Ovary (tissue), 3 donors: ENCODE measurements at regions not wholly inside any gene's neighbourhood (a gene's known extent, or its start where the extent isn't known, plus 50 kb on each side); places are given as distances from the start of the nearest gene placed in this dataset.

ENCODE experiments used
- POLR2A ChIP-seq: fragments of 450-650 bp; IDR thresholded peaks from one replicate; pipeline ENCODE4 v1.6.1; 2017; ENCODE audit warnings: antibody characterized with exemption, mild to moderate bottlenecking, moderate library complexity
- TF ChIP-seq, protein P1 (sequence below), 3 donors: fragments of 450-650 bp in 2 of 3; fragments of 200-600 bp in 1 of 3; IDR thresholded peaks; one replicate each; pipeline versions ENCODE4 v1.5.1 to v1.8.0; 2016 to 2022; ENCODE audit warnings: antibody characterized with exemption in 3 of 3, mild to moderate bottlenecking in 1 of 3
- donor health status: DM: no; HTN: no; CAD: no.

GRCh38 chr5:155167736-155168135, 154.2 kb downstream of the KIF4B start:
- TF ChIP-seq, protein P1, sequence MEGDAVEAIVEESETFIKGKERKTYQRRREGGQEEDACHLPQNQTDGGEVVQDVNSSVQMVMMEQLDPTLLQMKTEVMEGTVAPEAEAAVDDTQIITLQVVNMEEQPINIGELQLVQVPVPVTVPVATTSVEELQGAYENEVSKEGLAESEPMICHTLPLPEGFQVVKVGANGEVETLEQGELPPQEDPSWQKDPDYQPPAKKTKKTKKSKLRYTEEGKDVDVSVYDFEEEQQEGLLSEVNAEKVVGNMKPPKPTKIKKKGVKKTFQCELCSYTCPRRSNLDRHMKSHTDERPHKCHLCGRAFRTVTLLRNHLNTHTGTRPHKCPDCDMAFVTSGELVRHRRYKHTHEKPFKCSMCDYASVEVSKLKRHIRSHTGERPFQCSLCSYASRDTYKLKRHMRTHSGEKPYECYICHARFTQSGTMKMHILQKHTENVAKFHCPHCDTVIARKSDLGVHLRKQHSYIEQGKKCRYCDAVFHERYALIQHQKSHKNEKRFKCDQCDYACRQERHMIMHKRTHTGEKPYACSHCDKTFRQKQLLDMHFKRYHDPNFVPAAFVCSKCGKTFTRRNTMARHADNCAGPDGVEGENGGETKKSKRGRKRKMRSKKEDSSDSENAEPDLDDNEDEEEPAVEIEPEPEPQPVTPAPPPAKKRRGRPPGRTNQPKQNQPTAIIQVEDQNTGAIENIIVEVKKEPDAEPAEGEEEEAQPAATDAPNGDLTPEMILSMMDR (IDR thresholded peaks at IDR 0.05): no peak
- TF ChIP-seq POLR2A: no peak
